Hepatocyte (in vitro differentiated cells): ENCODE measurements at regions not wholly inside any gene's neighbourhood (a gene's known extent, or its start where the extent isn't known, plus 50 kb on each side); places are given as distances from the start of the nearest gene placed in this dataset.

Experiments
- DNase-seq: peaks from one replicate; pipeline ENCODE4 v3.0.0-alpha.2; 2016; ENCODE audit warnings: low spot score
- H2AFZ ChIP-seq: fragments of 200-600 bp; sonication (generic); 2 replicates; pipeline ENCODE4 v1.6.0; 2016; ENCODE audit warnings: antibody characterized with exemption, mild to moderate bottlenecking
- H3K27ac ChIP-seq: fragments of 200-600 bp; sonication (generic); 2 replicates; pipeline ENCODE4 v1.5.1; 2016; ENCODE audit warnings: mild to moderate bottlenecking
- H3K27me3 ChIP-seq: fragments of 200-600 bp; sonication (generic); 2 replicates; pipeline ENCODE4 v1.6.1; 2016
- H3K36me3 ChIP-seq: fragments of 200-600 bp; sonication (generic); replicated peaks from 2 replicates; pipeline ENCODE4 v1.5.1; 2016; ENCODE audit warnings: low read depth; ENCODE audit not compliant: insufficient read depth
- H3K4me1 ChIP-seq: fragments of 200-600 bp; sonication (generic); 2 replicates; pipeline ENCODE4 v1.5.1; 2016; ENCODE audit warnings: mild to moderate bottlenecking, moderate library complexity; ENCODE audit not compliant: insufficient read depth
- H3K4me2 ChIP-seq: fragments of 200-600 bp; sonication (generic); 2 replicates; pipeline ENCODE4 v1.6.0; 2016
- H3K4me3 ChIP-seq: fragments of 200-600 bp; sonication (generic); 2 replicates; pipeline ENCODE4 v1.5.1; 2016; ENCODE audit warnings: mild to moderate bottlenecking
- H3K79me2 ChIP-seq: fragments of 200-600 bp; sonication (generic); 2 replicates; pipeline ENCODE4 v1.6.0; 2017; ENCODE audit warnings: mild to moderate bottlenecking
- H3K9me2 ChIP-seq: fragments of 200-600 bp; sonication (generic); replicated peaks from 2 replicates; pipeline ENCODE4 v1.6.0; 2017; ENCODE audit warnings: mild to moderate bottlenecking; ENCODE audit not compliant: insufficient read depth
- H3K9me3 ChIP-seq: fragments of 200-600 bp; sonication (generic); 2 replicates; pipeline ENCODE4 v1.5.1; 2016; ENCODE audit warnings: low read depth, mild to moderate bottlenecking
- H4K20me1 ChIP-seq: fragments of 200-600 bp; sonication (generic); 2 replicates; pipeline ENCODE4 v1.6.0; 2016; ENCODE audit warnings: mild to moderate bottlenecking; ENCODE audit not compliant: insufficient read depth, poor library complexity, severe bottlenecking
- EZH2 ChIP-seq: fragments of 200-600 bp; sonication (generic); IDR thresholded peaks from 2 replicates; pipeline ENCODE4 v1.6.1; 2016; ENCODE audit warnings: antibody characterized with exemption, mild to moderate bottlenecking, borderline replicate concordance
- EZH2phosphoT487 ChIP-seq: fragments of 200-600 bp; sonication (generic); IDR thresholded peaks from one replicate; pipeline ENCODE4 v1.6.1; 2018; ENCODE audit warnings: antibody characterized with exemption, mild to moderate bottlenecking, low read depth, moderate library complexity; ENCODE audit not compliant: unreplicated experiment, severe bottlenecking
- WGBS: methylation state at CpG from one replicate; pipeline ENCODE4 v1.1.6; 2016; ENCODE audit warnings: low lambda C conversion rate; ENCODE audit errors: missing lambda C conversion rate; 5-methylcytosine and 5-hydroxymethylcytosine counted together
- TF ChIP-seq, protein P1 (sequence below): fragments of 200-600 bp; sonication (generic); IDR thresholded peaks from 2 replicates; pipeline ENCODE4 v1.5.1; 2016; ENCODE audit warnings: antibody characterized with exemption, mild to moderate bottlenecking; ENCODE audit not compliant: poor library complexity

DNA sequence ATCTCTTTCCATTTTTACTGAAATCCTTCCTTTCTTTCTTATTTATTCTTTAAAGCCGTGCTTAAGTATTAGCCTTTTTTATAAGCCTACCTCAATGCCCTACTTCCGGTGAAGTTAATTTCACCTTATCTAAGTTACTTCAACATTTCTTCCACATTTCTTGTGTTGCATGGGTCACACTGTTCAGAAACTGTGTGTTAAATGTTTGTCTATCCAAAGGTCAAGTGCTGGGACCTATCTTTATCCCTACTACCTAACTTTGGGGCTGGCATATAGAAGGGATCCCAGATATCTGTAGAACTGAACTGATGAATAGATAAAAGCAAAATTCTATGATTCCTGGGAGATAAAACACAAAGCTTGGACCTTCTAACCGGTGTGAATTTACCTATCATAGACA is 332.3 kb upstream of the SATB1 start:
- no peak for TF ChIP-seq EZH2
- TF ChIP-seq, protein P1, sequence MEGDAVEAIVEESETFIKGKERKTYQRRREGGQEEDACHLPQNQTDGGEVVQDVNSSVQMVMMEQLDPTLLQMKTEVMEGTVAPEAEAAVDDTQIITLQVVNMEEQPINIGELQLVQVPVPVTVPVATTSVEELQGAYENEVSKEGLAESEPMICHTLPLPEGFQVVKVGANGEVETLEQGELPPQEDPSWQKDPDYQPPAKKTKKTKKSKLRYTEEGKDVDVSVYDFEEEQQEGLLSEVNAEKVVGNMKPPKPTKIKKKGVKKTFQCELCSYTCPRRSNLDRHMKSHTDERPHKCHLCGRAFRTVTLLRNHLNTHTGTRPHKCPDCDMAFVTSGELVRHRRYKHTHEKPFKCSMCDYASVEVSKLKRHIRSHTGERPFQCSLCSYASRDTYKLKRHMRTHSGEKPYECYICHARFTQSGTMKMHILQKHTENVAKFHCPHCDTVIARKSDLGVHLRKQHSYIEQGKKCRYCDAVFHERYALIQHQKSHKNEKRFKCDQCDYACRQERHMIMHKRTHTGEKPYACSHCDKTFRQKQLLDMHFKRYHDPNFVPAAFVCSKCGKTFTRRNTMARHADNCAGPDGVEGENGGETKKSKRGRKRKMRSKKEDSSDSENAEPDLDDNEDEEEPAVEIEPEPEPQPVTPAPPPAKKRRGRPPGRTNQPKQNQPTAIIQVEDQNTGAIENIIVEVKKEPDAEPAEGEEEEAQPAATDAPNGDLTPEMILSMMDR, result no peak
- no peak for TF ChIP-seq EZH2phosphoT487
- DNase-seq, result no peak
- peak overlapping the region; percentile 36 for H3K27ac ChIP-seq
- WGBS, result 75% methylated on average over 3 of the region's 3 CpGs
- H3K4me1 ChIP-seq, result no peaks in the 10 kb centered on the region
- H3K4me3 ChIP-seq, result no peak overlapping the region
- no peaks in the 10 kb centered on the region for H3K9me2 ChIP-seq
- H3K9me3 ChIP-seq, result no peaks in the 10 kb centered on the region
- no peaks in the 10 kb centered on the region for H3K79me2 ChIP-seq
- no peak overlapping the region for H2AFZ ChIP-seq
- no peaks in the 10 kb centered on the region for H4K20me1 ChIP-seq
- no peaks in the 10 kb centered on the region for H3K36me3 ChIP-seq
- H3K4me2 ChIP-seq, result peak overlapping the region; percentile 48
- H3K27me3 ChIP-seq, result no peaks in the 10 kb centered on the region

DNA sequence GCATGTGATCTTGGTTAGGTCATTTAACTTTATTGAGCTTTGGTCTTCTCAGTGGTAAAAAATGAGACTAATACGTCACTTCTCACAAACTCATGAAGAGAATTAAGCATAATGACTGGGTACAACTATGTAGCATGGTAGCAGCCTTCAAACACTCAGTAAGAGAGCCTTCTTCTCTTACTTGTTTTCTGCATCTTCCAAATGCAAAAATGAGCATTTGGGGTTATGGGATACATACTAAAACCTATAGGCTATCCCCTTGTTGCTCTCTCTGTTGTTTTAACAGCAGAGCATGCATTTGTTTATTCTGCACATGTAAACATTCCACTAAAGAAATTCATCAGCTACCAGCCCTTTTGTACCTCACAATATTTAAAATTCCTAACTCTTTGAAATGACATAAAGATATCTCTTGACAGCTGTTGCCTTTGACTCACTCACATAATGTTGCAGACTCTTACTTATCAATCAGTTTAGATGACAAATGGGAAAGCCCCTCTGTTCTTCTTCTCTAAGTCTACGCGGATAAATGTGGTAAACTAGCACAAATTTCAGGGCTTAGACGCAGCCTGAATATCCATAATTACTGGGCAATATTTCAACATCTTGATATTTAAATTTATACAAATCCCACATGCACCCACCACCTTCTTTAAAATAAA is 327.3 kb upstream of the SATB1 start:
- H4K20me1 ChIP-seq, result no peaks in the 10 kb centered on the region

DNA sequence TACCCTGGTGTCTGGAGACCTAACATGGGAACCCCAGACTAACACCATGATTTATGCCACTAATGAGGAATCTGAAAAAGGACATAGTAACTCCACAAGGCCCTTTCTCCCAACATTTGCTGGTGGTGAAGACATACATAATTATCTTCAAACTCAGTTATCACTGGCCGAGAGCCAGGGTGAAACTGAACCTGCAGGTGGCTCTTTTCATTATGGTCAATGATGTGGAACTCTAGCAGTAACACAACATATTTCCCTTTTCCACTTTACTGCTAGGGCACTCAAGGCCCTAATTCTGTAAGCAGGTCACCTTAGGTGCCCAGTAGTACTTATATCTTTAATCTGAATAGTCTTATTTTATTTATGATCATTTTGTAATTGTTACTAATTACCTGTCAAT is 326.4 kb upstream of the SATB1 start:
- WGBS, result 62% methylated on average over 1 of the region's 1 CpG
- no peak for DNase-seq
- Histone ChIP-seq H3K27ac (no peak overlapping the region), H3K4me2 (no peak overlapping the region), H3K9me3 (no peaks in the 10 kb centered on the region), H2AFZ (no peak overlapping the region), H3K4me1 (no peaks in the 10 kb centered on the region), H3K4me3 (no peak overlapping the region), H4K20me1 (no peaks in the 10 kb centered on the region), H3K79me2 (no peaks in the 10 kb centered on the region), H3K9me2 (no peaks in the 10 kb centered on the region), H3K36me3 (no peaks in the 10 kb centered on the region), H3K27me3 (no peaks in the 10 kb centered on the region)
- TF ChIP-seq EZH2phosphoT487 (no peak), EZH2 (no peak)
- TF ChIP-seq, protein P1, result no peak

More for the DNA sequence above, 327.3 kb upstream of the SATB1 start:
- 89% methylated on average over 4 of the region's 4 CpGs for WGBS
- H2AFZ ChIP-seq, result no peak overlapping the region
- no peak overlapping the region for H3K27ac ChIP-seq
- no peak overlapping the region for H3K4me3 ChIP-seq
- no peaks in the 10 kb centered on the region for H3K27me3 ChIP-seq
- no peaks in the 10 kb centered on the region for H3K79me2 ChIP-seq
- no peaks in the 10 kb centered on the region for H3K9me2 ChIP-seq
- H3K4me2 ChIP-seq, result no peak overlapping the region
- no peak for DNase-seq
- TF ChIP-seq, protein P1, result no peak
- no peak for TF ChIP-seq EZH2phosphoT487
- no peak for TF ChIP-seq EZH2
- H3K36me3 ChIP-seq, result no peaks in the 10 kb centered on the region
- no peaks in the 10 kb centered on the region for H3K9me3 ChIP-seq
- no peaks in the 10 kb centered on the region for H3K4me1 ChIP-seq

GRCh38 chr3:18747383-18747782 is 322.2 kb upstream of the SATB1 start:
- 80% methylated on average over 3 of the region's 3 CpGs for WGBS
- Histone ChIP-seq H3K9me2 (no peaks in the 10 kb centered on the region), H4K20me1 (no peaks in the 10 kb centered on the region), H3K9me3 (no peaks in the 10 kb centered on the region), H3K4me2 (no peak overlapping the region), H2AFZ (no peak overlapping the region), H3K4me1 (no peaks in the 10 kb centered on the region), H3K27me3 (no peaks in the 10 kb centered on the region), H3K36me3 (no peaks in the 10 kb centered on the region), H3K27ac (no peak overlapping the region), H3K4me3 (no peak overlapping the region), H3K79me2 (no peaks in the 10 kb centered on the region)
- no peak for DNase-seq
- no peak for TF ChIP-seq EZH2
- TF ChIP-seq, protein P1, result no peak
- TF ChIP-seq EZH2phosphoT487, result no peak
